CD14-positive monocyte (primary cell): ENCODE measurements at regions not wholly inside any gene's neighbourhood (a gene's known extent, or its start where the extent isn't known, plus 50 kb on each side); places are given as distances from the start of the nearest gene placed in this dataset.
"Not testable (repeated sequence)": the region's sequence is repeated elsewhere in the genome, so short reads cannot be mapped to it uniquely, and the experiment has no call there.

Experiments
- DNase-seq, 3 donors: peaks; one replicate each; pipeline ENCODE4 v3.0.0-alpha.2; 2011 to 2022
- H2AFZ ChIP-seq: 2 replicates; pipeline ENCODE4 v1.6.0; 2012; ENCODE audit warnings: mild to moderate bottlenecking, low read depth, low read length, inconsistent platforms; ENCODE audit not compliant: insufficient read depth, poor library complexity, severe bottlenecking
- H3K27ac ChIP-seq, 2 donors: 1 replicate in 1 of 2; 2 replicates in 1 of 2; pipeline ENCODE4 v1.5.1; 2012 to 2013; ENCODE audit warnings: low read length in 2 of 2, control low read depth in 1 of 2, inconsistent platforms in 1 of 2, low read depth in 1 of 2, mild to moderate bottlenecking in 1 of 2
- H3K27me3 ChIP-seq, 2 donors: one replicate each; pipeline versions ENCODE4 v1.6.0 to v1.6.1; 2011 to 2013; ENCODE audit warnings: low read length in 2 of 2; ENCODE audit not compliant: control insufficient read depth in 2 of 2, insufficient read depth in 2 of 2
- H3K36me3 ChIP-seq, 2 donors: replicated peaks in 1 of 2; 1 replicate in 1 of 2; 2 replicates in 1 of 2; pipeline versions ENCODE4 v1.5.1 to v1.6.1; 2012 to 2013; ENCODE audit warnings: low read length in 2 of 2, control low read depth in 1 of 2, inconsistent platforms in 1 of 2, mild to moderate bottlenecking in 1 of 2; ENCODE audit not compliant: insufficient read depth in 2 of 2, control insufficient read depth in 1 of 2
- H3K4me1 ChIP-seq, 2 donors: 1 replicate in 1 of 2; 2 replicates in 1 of 2; pipeline versions ENCODE4 v1.5.1 to v1.6.1; 2012 to 2013; ENCODE audit warnings: low read length in 2 of 2, control low read depth in 1 of 2, inconsistent platforms in 1 of 2, mild to moderate bottlenecking in 1 of 2, moderate library complexity in 1 of 2; ENCODE audit not compliant: insufficient read depth in 2 of 2, control insufficient read depth in 1 of 2
- H3K4me2 ChIP-seq: replicated peaks from 2 replicates; pipeline ENCODE3; 2012; ENCODE audit warnings: low read length, moderate library complexity, mild to moderate bottlenecking; ENCODE audit not compliant: poor library complexity, severe bottlenecking; ENCODE audit errors: extremely low read depth
- H3K4me3 ChIP-seq, 3 experiments: fragments of 200-600 bp in 1 of 3; sonication (generic) in 1 of 3; replicated peaks in 1 of 3; 1 replicate in 2 of 3; 2 replicates in 1 of 3; pipeline ENCODE4 v1.5.1; 2011 to 2013; ENCODE audit warnings: low read length in 3 of 3, mild to moderate bottlenecking in 3 of 3, control low read depth in 2 of 3, low read depth in 2 of 3, inconsistent platforms in 1 of 3, moderate library complexity in 1 of 3
- H3K79me2 ChIP-seq: 2 replicates; pipeline ENCODE4 v1.6.0; 2012; ENCODE audit warnings: mild to moderate bottlenecking, control low read depth, inconsistent platforms, low read length, moderate library complexity; ENCODE audit not compliant: insufficient read depth
- H3K9ac ChIP-seq: 2 replicates; pipeline ENCODE4 v1.6.0; 2017; ENCODE audit warnings: low read length, mild to moderate bottlenecking; ENCODE audit not compliant: insufficient read depth, poor library complexity, severe bottlenecking
- H3K9me3 ChIP-seq, 2 donors: replicated peaks in 1 of 2; 1 replicate in 1 of 2; 2 replicates in 1 of 2; pipeline versions ENCODE4 v1.5.1 to v1.6.1; 2012 to 2013; ENCODE audit warnings: low read length in 2 of 2, control low read depth in 1 of 2; ENCODE audit not compliant: control insufficient read depth in 1 of 2, insufficient read depth in 1 of 2
- H4K20me1 ChIP-seq: 2 replicates; pipeline ENCODE4 v1.6.0; 2012; ENCODE audit warnings: mild to moderate bottlenecking, low read length, control low read depth, moderate library complexity; ENCODE audit not compliant: insufficient read depth
- H3K27ac Mint-ChIP-seq, 7 donors: one replicate each; pipeline ENCODE4 v1.8.0; 2020; ENCODE audit warnings: mild to moderate bottlenecking in 7 of 7, mixed read lengths in 7 of 7, moderate library complexity in 6 of 7, inconsistent platforms in 2 of 7
- H3K27me3 Mint-ChIP-seq, 3 donors: one replicate each; pipeline ENCODE4 v1.8.0; 2021 to 2022; ENCODE audit warnings: low read depth in 3 of 3, mild to moderate bottlenecking in 3 of 3, mixed read lengths in 3 of 3, moderate library complexity in 3 of 3, inconsistent platforms in 1 of 3
- H3K36me3 Mint-ChIP-seq, 2 donors: one replicate each; pipeline ENCODE4 v1.8.0; 2020; ENCODE audit warnings: mixed read lengths in 2 of 2, inconsistent platforms in 1 of 2, mild to moderate bottlenecking in 1 of 2
- H3K4me1 Mint-ChIP-seq: one replicate; pipeline ENCODE4 v1.8.0; 2020; ENCODE audit warnings: mild to moderate bottlenecking, mixed read lengths
- H3K4me3 Mint-ChIP-seq, 2 donors: one replicate each; pipeline ENCODE4 v1.8.0; 2020; ENCODE audit warnings: mild to moderate bottlenecking in 2 of 2, mixed read lengths in 2 of 2, moderate library complexity in 1 of 2
- H3K9me3 Mint-ChIP-seq, 7 donors: one replicate each; pipeline ENCODE4 v1.8.0; 2020 to 2022; ENCODE audit warnings: mixed read lengths in 7 of 7, mild to moderate bottlenecking in 6 of 7, moderate library complexity in 6 of 7, inconsistent platforms in 2 of 7
- WGBS: methylation state at CpG from one replicate; pipeline ENCODE4 v1.1.5; 2013; ENCODE audit warnings: missing lambda C conversion rate; ENCODE audit not compliant: insufficient coverage; 5-methylcytosine and 5-hydroxymethylcytosine counted together
- intact Hi-C, 2 donors: fragments of 100-400 bp; cut with micrococcal nuclease; formaldehyde crosslinking; loops; one replicate each; pipeline versions ENCODE4 v1.15.0 to v1.15.1; 2023
- TF ChIP-seq, protein P1 (sequence below): fragments of 200-600 bp; IDR thresholded peaks from one replicate; pipeline ENCODE4 v1.8.0; 2022; ENCODE audit warnings: antibody characterized with exemption, mild to moderate bottlenecking

DNA sequence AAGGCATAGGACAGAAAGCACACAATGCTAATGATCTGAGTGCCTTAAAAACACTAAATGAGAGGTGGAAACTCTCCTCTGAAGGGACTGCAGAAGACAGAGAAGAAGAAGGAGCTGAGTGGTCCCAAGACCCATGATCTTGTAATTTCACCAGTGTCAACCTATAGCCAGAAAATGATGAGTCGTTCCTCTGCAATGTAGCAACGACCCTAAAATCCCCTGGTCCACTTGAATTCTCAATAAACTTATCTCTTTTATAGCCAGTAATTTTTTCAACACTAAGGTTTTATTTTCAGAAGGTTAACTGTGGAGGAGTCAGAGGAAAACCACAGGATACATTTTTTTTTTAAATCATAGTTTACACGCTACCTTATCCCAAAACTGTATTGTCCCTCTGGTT, 490.6 kb upstream of the MARCKS start:
- intact Hi-C loops = no loop called here
- H3K4me2 ChIP-seq = no peak overlapping the region
- peaks cover 0 to 3% (median 0%) of the 10 kb centered on the region in 7 donors for H3K9me3 Mint-ChIP-seq
- H3K9me3 ChIP-seq = no peaks in the 10 kb centered on the region
- no peak overlapping the region for H2AFZ ChIP-seq
- no peaks in the 10 kb centered on the region for H3K4me1 Mint-ChIP-seq
- no CpG with 5 or more reads among the region's 3 CpGs for WGBS
- H3K27ac ChIP-seq = no peak overlapping the region
- peaks cover 0 to 3% (median 0%) of the 10 kb centered on the region in 3 donors for H3K27me3 Mint-ChIP-seq
- no peak overlapping the region for H3K9ac ChIP-seq
- no peak overlapping the region for H3K4me3 ChIP-seq
- no peaks in the 10 kb centered on the region for H3K79me2 ChIP-seq
- H3K4me3 Mint-ChIP-seq = no peak overlapping the region
- no peaks in the 10 kb centered on the region for H4K20me1 ChIP-seq
- H3K36me3 Mint-ChIP-seq = no peaks in the 10 kb centered on the region
- H3K27ac Mint-ChIP-seq = no peak overlapping the region
- TF ChIP-seq, protein P1, sequence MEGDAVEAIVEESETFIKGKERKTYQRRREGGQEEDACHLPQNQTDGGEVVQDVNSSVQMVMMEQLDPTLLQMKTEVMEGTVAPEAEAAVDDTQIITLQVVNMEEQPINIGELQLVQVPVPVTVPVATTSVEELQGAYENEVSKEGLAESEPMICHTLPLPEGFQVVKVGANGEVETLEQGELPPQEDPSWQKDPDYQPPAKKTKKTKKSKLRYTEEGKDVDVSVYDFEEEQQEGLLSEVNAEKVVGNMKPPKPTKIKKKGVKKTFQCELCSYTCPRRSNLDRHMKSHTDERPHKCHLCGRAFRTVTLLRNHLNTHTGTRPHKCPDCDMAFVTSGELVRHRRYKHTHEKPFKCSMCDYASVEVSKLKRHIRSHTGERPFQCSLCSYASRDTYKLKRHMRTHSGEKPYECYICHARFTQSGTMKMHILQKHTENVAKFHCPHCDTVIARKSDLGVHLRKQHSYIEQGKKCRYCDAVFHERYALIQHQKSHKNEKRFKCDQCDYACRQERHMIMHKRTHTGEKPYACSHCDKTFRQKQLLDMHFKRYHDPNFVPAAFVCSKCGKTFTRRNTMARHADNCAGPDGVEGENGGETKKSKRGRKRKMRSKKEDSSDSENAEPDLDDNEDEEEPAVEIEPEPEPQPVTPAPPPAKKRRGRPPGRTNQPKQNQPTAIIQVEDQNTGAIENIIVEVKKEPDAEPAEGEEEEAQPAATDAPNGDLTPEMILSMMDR = no peak
- H3K4me1 ChIP-seq = no peaks in the 10 kb centered on the region
- H3K36me3 ChIP-seq = no peaks in the 10 kb centered on the region
- no peak for DNase-seq
- H3K27me3 ChIP-seq = no peaks in the 10 kb centered on the region

DNA sequence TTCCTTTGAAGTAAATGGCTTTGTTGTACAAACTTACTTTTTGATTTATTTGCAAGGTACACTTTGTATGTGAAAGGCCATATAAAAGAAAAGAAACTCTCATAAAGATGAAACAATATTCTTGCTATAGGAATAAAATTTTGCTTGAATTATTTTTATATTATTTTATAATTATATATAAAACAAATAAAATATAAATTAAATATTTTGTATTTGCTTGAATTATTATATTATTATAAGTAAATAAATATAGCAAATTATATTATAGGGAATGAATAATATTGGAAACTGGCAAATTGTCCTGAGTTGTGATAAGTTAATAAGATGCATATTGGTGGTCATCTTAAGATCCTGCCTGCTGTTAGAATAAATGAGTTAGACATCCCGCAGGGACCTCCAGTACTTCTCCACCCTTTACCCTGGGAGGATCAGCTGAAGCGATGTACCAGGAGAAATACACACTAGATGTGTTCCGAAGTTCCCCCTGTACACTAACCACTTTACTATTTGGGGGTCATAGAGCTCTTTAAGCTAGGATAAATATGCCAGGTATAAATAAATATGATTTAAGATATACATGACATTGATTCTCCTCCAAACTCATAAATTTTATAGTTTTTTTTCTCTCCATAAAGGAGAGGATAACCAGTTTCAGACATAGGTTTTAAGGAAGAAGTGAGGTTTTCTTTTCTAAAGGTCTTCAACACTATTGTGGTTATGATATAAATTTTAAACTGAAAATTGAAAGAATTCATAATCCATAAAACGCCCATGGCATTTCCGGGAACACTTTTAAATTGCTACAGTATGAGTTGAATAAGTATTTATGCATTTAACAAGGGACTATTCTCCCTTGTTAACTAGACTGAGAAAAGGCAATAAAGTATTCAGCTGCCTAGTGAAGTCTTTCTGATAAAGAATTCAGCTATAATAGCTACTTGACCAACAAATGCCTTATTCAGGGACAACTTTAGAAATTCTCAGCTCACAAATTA, 486.3 kb upstream of the MARCKS start:
- no peaks in the 10 kb centered on the region for H3K36me3 Mint-ChIP-seq
- Histone ChIP-seq H3K27me3 (peaks cover 0 to under 1% of the 10 kb centered on the region in 2 donors), H4K20me1 (no peaks in the 10 kb centered on the region), H3K4me1 (no peaks in the 10 kb centered on the region), H2AFZ (no peak overlapping the region), H3K36me3 (no peaks in the 10 kb centered on the region), H3K79me2 (no peaks in the 10 kb centered on the region), H3K27ac (no peak overlapping the region), H3K9me3 (no peaks in the 10 kb centered on the region), H3K4me2 (no peak overlapping the region), H3K9ac (no peak overlapping the region), H3K4me3 (no peak overlapping the region)
- TF ChIP-seq, protein P1 = no peak
- no peak overlapping the region for H3K27ac Mint-ChIP-seq
- intact Hi-C loops = no loop called here
- no CpG with 5 or more reads among the region's 5 CpGs for WGBS
- DNase-seq = no peak
- H3K9me3 Mint-ChIP-seq = peaks cover 0 to 2% (median 0%) of the 10 kb centered on the region in 7 donors
- H3K27me3 Mint-ChIP-seq = peaks cover 2% of the 10 kb centered on the region in 3 donors
- H3K4me3 Mint-ChIP-seq = no peak overlapping the region
- H3K4me1 Mint-ChIP-seq = no peaks in the 10 kb centered on the region

DNA sequence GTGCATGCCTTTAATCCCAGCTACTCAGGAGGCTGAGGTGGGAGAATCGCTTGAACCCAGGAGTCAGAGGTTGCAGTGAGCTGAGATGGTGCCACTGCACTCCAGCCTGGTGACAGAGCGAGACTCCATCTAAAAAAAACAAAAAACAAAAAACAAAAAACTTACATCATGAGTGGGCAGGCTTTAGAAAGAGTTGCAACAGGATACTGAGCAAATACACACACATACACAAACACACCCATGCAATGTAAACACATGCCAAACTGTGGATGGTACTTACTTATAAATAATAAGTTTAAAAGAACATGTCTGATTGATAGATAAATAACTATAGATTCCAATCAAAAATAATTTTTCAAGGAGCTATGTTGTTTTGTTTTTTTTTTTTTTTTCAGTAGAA, 481.7 kb upstream of the MARCKS start:
- H3K27ac Mint-ChIP-seq, H3K9me3 ChIP-seq, H3K36me3 Mint-ChIP-seq, H3K36me3 ChIP-seq, H3K27me3 Mint-ChIP-seq, H3K4me1 ChIP-seq, H3K9me3 Mint-ChIP-seq, H3K27ac ChIP-seq, intact Hi-C loops, H3K4me1 Mint-ChIP-seq, H3K9ac ChIP-seq, H3K27me3 ChIP-seq, H2AFZ ChIP-seq, H4K20me1 ChIP-seq, DNase-seq, H3K4me3 ChIP-seq, H3K79me2 ChIP-seq, H3K4me2 ChIP-seq, H3K4me3 Mint-ChIP-seq: not testable (repeated sequence)
- no CpG with 5 or more reads among the region's 2 CpGs for WGBS
